ENCODE measurements at regions not wholly inside any gene's neighbourhood (a gene's known extent, or its start where the extent isn't known, plus 50 kb on each side); places are given as distances from the start of the nearest gene placed in this dataset.

DNA sequence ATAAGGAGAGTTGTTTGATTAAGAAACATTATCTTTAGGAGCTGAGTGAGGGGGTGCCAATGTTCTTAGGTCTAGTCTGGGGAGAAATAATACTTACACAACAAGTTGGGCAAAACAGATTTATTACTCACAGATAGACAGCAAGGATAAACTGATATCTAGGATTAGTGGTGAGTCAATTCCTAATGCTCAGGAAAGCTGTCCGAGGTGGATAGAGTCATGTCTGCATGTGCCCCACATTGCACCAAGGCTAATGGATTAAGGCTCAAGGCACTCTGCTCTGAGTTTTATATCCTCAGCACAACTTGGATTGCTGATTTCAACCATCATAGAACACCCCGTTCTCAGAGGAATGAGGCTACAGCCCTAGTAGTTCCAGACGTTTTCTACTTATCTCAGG, 1042.3 kb downstream of the OTOL1 start:
- H3K27ac ChIP-seq, result no peak overlapping the region
- H3K27me3 ChIP-seq, result no peaks in the 10 kb centered on the region
- H3K9me3 ChIP-seq, result no peaks in the 10 kb centered on the region
- DNase-seq (ENCODE audit: extremely low spot score in 2 of 2), result no peak
- intact Hi-C loops (cut with DNase I), result no loop called here
- no peaks in the 10 kb centered on the region for H3K4me1 ChIP-seq
- no peaks in the 10 kb centered on the region for H3K36me3 ChIP-seq
- TF ChIP-seq, protein P1, sequence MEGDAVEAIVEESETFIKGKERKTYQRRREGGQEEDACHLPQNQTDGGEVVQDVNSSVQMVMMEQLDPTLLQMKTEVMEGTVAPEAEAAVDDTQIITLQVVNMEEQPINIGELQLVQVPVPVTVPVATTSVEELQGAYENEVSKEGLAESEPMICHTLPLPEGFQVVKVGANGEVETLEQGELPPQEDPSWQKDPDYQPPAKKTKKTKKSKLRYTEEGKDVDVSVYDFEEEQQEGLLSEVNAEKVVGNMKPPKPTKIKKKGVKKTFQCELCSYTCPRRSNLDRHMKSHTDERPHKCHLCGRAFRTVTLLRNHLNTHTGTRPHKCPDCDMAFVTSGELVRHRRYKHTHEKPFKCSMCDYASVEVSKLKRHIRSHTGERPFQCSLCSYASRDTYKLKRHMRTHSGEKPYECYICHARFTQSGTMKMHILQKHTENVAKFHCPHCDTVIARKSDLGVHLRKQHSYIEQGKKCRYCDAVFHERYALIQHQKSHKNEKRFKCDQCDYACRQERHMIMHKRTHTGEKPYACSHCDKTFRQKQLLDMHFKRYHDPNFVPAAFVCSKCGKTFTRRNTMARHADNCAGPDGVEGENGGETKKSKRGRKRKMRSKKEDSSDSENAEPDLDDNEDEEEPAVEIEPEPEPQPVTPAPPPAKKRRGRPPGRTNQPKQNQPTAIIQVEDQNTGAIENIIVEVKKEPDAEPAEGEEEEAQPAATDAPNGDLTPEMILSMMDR (IDR thresholded peaks at IDR 0.05), result no peak
- TF ChIP-seq POLR2AphosphoS5 (IDR thresholded peaks at IDR 0.05; ENCODE audit: insufficient read depth in 1 of 2, low read depth in 1 of 2) (no peak), POLR2A (IDR thresholded peaks at IDR 0.05) (no peak)
- no peak overlapping the region for H3K4me3 ChIP-seq

DNA sequence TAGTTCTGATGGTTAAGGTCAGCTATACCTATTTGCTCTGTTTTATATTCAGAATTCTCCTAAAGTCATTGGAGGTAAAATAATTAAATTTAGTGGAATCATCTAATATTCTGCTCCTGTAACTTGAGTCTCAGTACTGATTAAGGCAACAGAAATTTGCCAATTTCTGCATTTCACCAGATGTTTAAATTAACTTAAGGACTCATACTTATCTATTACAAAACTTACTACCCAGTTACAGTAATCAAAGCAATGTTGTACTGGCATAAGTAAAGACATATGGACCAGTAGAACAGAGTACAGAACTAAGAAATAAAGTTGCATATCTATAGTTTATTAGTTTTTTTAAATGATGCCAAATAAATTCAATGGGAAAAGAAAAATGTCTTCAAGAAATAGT, 1043.8 kb downstream of the OTOL1 start:
- intact Hi-C loops (cut with DNase I), result no loop called here

DNA sequence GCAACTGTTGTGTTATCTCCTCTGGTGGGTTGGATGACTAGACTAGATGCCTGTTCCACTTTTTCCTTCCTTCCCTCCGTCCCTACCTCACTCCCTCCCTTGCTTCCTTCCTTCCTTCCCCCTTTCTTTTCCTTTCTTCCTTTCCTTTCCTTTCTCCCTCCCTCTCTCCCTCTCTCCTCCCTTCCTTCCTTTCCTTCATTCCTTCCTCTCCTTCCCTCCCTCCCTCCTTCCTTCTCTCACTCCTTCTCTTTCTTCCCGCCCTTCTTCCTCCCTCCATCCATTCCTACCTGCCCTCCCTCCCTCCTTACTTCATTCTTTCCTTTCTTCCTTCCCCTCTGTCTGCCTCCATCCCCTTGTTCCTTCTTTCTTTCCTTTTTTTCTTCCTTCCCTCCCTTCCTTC, 1045.3 kb downstream of the OTOL1 start:
- TF ChIP-seq, protein P1 (IDR thresholded peaks at IDR 0.05), result no peak
- no peak for TF ChIP-seq POLR2A (IDR thresholded peaks at IDR 0.05)
- no peak for TF ChIP-seq POLR2AphosphoS5 (IDR thresholded peaks at IDR 0.05; ENCODE audit: insufficient read depth in 1 of 2, low read depth in 1 of 2)

More for the DNA sequence above, 1043.8 kb downstream of the OTOL1 start:
- Histone ChIP-seq H3K27ac (no peak overlapping the region), H3K9me3 (no peaks in the 10 kb centered on the region), H3K4me1 (no peaks in the 10 kb centered on the region), H3K36me3 (no peaks in the 10 kb centered on the region), H3K4me3 (no peak overlapping the region), H3K27me3 (no peaks in the 10 kb centered on the region)
- TF ChIP-seq, protein P1 (IDR thresholded peaks at IDR 0.05), result no peak
- TF ChIP-seq POLR2AphosphoS5 (IDR thresholded peaks at IDR 0.05; ENCODE audit: insufficient read depth in 1 of 2, low read depth in 1 of 2), result no peak
- no peak for TF ChIP-seq POLR2A (IDR thresholded peaks at IDR 0.05)
- no peak for DNase-seq (ENCODE audit: extremely low spot score in 2 of 2)

DNA sequence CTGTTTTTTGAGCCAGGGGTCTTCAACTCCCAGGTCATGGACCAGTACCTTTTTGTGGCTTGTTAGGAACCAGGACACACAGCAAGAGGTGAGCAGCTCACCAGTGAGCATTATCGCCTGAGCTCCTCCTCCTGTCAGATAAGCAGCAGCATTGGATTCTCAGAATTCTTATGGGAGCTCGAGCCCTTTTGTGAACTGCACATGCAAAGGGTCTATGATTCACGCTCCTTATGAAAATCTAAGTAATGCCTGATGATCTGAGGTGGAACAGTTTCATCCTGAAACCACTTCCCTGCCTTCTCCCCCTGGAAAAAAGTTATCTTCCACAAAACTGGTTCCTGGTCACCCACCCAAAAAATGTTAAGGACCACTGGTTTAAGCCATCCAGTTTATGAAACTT, 1047.6 kb downstream of the OTOL1 start:
- intact Hi-C loops (cut with DNase I), result no loop called here
- Histone ChIP-seq H3K4me1 (no peaks in the 10 kb centered on the region), H3K36me3 (no peaks in the 10 kb centered on the region), H3K4me3 (no peak overlapping the region), H3K27ac (no peak overlapping the region), H3K27me3 (no peaks in the 10 kb centered on the region), H3K9me3 (no peaks in the 10 kb centered on the region)
- no peak for DNase-seq (ENCODE audit: extremely low spot score in 2 of 2)
- TF ChIP-seq, protein P1 (IDR thresholded peaks at IDR 0.05), result no peak
- TF ChIP-seq POLR2A (IDR thresholded peaks at IDR 0.05) (no peak), POLR2AphosphoS5 (IDR thresholded peaks at IDR 0.05; ENCODE audit: insufficient read depth in 1 of 2, low read depth in 1 of 2) (no peak)

More for the DNA sequence above, 1045.3 kb downstream of the OTOL1 start:
- Histone ChIP-seq H3K27me3 (no peaks in the 10 kb centered on the region), H3K27ac (no peak overlapping the region), H3K9me3 (no peaks in the 10 kb centered on the region), H3K4me3 (no peak overlapping the region), H3K4me1 (no peaks in the 10 kb centered on the region), H3K36me3 (no peaks in the 10 kb centered on the region)
- intact Hi-C loops (cut with DNase I), result no loop called here
- DNase-seq (ENCODE audit: extremely low spot score in 2 of 2), result no peak

DNA sequence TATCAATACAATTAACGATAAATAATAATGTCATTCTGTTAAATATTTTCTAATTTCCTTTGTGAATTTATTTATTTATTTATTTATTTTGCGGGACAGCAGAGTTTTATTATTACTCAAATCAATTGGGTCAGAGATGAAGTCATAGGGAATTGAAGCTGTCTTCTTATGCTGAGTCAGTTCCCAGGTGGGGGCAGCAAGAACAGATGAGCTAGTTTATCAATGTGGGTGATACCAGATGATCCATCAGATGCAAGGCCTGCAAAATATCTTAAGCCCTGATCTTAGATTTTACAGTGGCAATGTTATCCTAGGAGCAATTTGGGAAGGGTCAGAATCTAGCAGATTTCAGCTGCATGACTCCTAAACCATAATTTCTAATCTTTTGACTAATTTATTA, 1050.3 kb downstream of the OTOL1 start:
- TF ChIP-seq POLR2AphosphoS5 (IDR thresholded peaks at IDR 0.05; ENCODE audit: insufficient read depth in 1 of 2, low read depth in 1 of 2) (no peak), POLR2A (IDR thresholded peaks at IDR 0.05) (no peak)
- Histone ChIP-seq H3K27ac (no peak overlapping the region), H3K9me3 (no peaks in the 10 kb centered on the region), H3K4me1 (no peaks in the 10 kb centered on the region), H3K27me3 (no peaks in the 10 kb centered on the region), H3K36me3 (no peaks in the 10 kb centered on the region), H3K4me3 (no peak overlapping the region)
- intact Hi-C loops (cut with DNase I), result no loop called here
- DNase-seq (ENCODE audit: extremely low spot score in 2 of 2), result no peak
